ENCODE measurements at regions not wholly inside any gene's neighbourhood (a gene's known extent, or its start where the extent isn't known, plus 50 kb on each side); places are given as distances from the start of the nearest gene placed in this dataset.

DNA sequence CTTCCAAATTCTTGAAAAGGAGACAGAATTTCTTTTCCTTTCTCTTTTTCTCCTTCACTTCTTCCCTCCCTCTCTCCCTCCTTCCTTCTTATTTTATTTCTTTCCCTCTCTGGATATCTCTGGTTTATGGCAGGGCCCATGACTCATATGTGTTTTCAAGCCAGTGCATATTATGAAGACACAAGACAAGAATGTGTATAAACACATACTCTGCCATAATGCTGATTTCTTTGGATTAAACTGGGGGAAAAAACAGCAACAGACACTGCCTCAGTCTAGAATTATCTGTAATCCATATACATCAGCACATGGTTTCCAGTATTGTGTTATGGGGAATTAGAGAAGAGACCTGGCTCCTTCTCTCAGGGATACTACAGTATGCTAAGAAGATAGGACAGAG lies 82.8 kb upstream of the CPO start:
- POLR2A ChIA-PET (ENCODE audit: partially characterized antibody), result no interaction called here
- CTCF ChIA-PET (ENCODE audit: partially characterized antibody), result no interaction called here
- DNase-seq, result no peak
- Mint-ChIP-seq H3K4me3 (peak overlapping the region in 1 of 8 donors; percentile 5), H3K36me3 (no peaks in the 10 kb centered on the region), H3K27me3 (no peaks in the 10 kb centered on the region), H3K9me3 (peaks cover 0 to 2% (median 0%) of the 10 kb centered on the region in 8 donors), H3K27ac (no peak overlapping the region), H3K4me1 (peaks cover 16 to 20% (median 17%) of the 10 kb centered on the region in 4 donors)
- H3K4me3 ChIP-seq (ENCODE audit: low read length in 2 of 2), result no peak overlapping the region
- no peaks in the 10 kb centered on the region for H3K36me3 ChIP-seq (ENCODE audit: insufficient read depth, low read length)
- H3K9me3 ChIP-seq (ENCODE audit: control insufficient read depth in 1 of 2, low read length in 2 of 2), result no peaks in the 10 kb centered on the region
- peaks cover 15% of the 10 kb centered on the region for H3K4me1 ChIP-seq (ENCODE audit: insufficient read depth, low read length)
- no peak overlapping the region for H3K27ac ChIP-seq (ENCODE audit: low read depth, low read length)
- intact Hi-C loops (cut with micrococcal nuclease), result no loop called here
- H3K27me3 ChIP-seq (ENCODE audit: insufficient read depth, low read length), result no peaks in the 10 kb centered on the region

DNA sequence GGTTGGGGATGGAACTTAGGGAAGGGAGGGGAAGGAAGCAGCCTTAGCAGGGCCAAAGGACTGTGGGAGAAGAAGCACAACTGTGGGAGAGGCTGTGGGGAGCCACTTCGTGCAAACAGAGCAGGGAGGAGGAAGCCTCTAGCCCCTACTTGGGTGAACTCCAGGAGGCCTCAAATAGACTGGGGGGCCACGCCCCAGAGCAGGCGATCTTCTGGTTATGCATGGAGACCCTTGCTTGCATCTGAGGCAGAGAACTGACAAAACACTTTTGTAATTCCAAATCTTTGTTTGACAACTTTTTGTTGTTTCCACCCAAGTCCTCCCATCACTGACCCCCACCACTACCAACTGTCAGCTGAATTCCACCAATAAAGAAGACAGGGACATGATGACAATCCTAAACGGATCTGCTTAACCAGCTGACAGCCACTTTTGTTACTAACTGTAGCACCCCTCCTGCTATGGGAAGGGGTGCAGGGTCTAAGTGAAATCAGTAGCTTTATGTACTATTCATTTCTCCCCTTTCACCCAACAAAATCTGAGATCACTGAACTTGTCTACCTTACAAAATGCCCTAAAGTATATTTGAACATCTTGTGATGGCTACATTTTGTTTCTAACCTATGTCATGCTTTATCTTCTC lies 80.5 kb upstream of the CPO start:
- Histone ChIP-seq H3K4me1 (ENCODE audit: insufficient read depth, low read length) (peaks cover 15% of the 10 kb centered on the region), H3K4me3 (ENCODE audit: low read length in 2 of 2) (no peak overlapping the region), H3K9me3 (ENCODE audit: control insufficient read depth in 1 of 2, low read length in 2 of 2) (no peaks in the 10 kb centered on the region), H3K36me3 (ENCODE audit: insufficient read depth, low read length) (no peaks in the 10 kb centered on the region), H3K27me3 (ENCODE audit: insufficient read depth, low read length) (no peaks in the 10 kb centered on the region), H3K27ac (ENCODE audit: low read depth, low read length) (no peak overlapping the region)
- H3K4me1 Mint-ChIP-seq, result peaks cover 16 to 20% (median 17%) of the 10 kb centered on the region in 4 donors
- intact Hi-C loops (cut with micrococcal nuclease), result no loop called here
- peak overlapping the region; percentile 52 to 94 (median 90) for H3K27ac Mint-ChIP-seq
- no peak for DNase-seq
- ChIA-PET CTCF (ENCODE audit: partially characterized antibody) (no interaction called here), POLR2A (ENCODE audit: partially characterized antibody) (no interaction called here)
- no peaks in the 10 kb centered on the region for H3K27me3 Mint-ChIP-seq
- peaks cover 0 to 2% (median 0%) of the 10 kb centered on the region in 8 donors for H3K9me3 Mint-ChIP-seq
- H3K4me3 Mint-ChIP-seq, result peak overlapping the region; percentile 66 to 87 (median 79)
- no peaks in the 10 kb centered on the region for H3K36me3 Mint-ChIP-seq

DNA sequence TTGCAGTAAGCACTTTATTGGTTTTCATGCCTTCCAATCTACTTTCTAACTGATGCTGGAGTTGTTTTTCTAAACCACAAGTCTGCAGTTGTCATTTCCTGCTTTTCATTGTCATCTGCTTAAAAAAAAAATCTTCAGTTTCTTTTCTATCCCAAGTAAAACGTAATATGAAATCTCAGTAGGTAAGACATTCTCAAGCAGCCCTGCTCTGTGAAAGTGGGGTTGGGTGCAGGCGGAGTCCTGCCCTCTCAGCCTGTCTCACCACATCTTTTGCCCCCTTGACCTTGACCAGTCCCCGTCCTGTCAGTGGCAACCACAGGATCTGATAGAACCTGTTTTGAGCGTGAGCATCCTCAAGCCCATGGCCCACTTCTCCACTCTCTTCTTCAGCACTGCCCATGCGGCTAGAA lies 80.0 kb upstream of the CPO start:
- Histone ChIP-seq H3K27ac (ENCODE audit: low read depth, low read length) (no peak overlapping the region), H3K4me3 (ENCODE audit: low read length in 2 of 2) (no peak overlapping the region), H3K9me3 (ENCODE audit: control insufficient read depth in 1 of 2, low read length in 2 of 2) (no peaks in the 10 kb centered on the region), H3K27me3 (ENCODE audit: insufficient read depth, low read length) (no peaks in the 10 kb centered on the region), H3K4me1 (ENCODE audit: insufficient read depth, low read length) (peaks cover 15% of the 10 kb centered on the region), H3K36me3 (ENCODE audit: insufficient read depth, low read length) (no peaks in the 10 kb centered on the region)
- Mint-ChIP-seq H3K4me3 (peak overlapping the region; percentile 66 to 87 (median 79)), H3K36me3 (no peaks in the 10 kb centered on the region), H3K4me1 (peaks cover 16 to 20% (median 17%) of the 10 kb centered on the region in 4 donors), H3K9me3 (peaks cover 0 to 2% (median 0%) of the 10 kb centered on the region in 8 donors), H3K27ac (peak overlapping the region; percentile 52 to 94 (median 90)), H3K27me3 (no peaks in the 10 kb centered on the region)
- ChIA-PET CTCF (ENCODE audit: partially characterized antibody) (no interaction called here), POLR2A (ENCODE audit: partially characterized antibody) (no interaction called here)
- intact Hi-C loops (cut with micrococcal nuclease), result no loop called here
- DNase-seq, result peak in 4 of 5 donors; percentile 37 to 49 (median 42)

DNA sequence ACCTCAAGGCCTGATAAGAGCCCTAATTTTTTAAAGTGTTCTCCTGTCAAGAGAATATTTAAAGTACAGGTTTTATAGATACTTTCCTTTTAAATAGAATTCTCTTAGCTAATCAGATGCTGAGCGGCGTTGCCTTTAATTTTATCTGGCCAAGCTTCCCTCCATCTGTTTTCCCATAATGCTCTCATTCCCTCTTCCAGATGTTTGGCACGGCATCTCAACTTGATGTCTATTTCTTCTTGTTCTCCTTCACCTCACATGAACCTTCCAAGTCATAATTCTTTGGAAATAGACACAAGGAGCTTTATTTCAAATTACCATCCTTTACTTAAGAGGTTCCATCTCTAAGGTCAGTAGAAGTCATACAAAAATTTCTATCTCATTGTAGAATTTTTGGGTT lies 76.1 kb upstream of the CPO start:
- H3K27ac ChIP-seq (ENCODE audit: low read depth, low read length), result no peak overlapping the region
- H3K36me3 ChIP-seq (ENCODE audit: insufficient read depth, low read length), result no peaks in the 10 kb centered on the region
- no peaks in the 10 kb centered on the region for H3K27me3 ChIP-seq (ENCODE audit: insufficient read depth, low read length)
- no peaks in the 10 kb centered on the region for H3K9me3 ChIP-seq (ENCODE audit: control insufficient read depth in 1 of 2, low read length in 2 of 2)
- peaks cover 15% of the 10 kb centered on the region for H3K4me1 ChIP-seq (ENCODE audit: insufficient read depth, low read length)
- peaks cover 0 to 3% of the 10 kb centered on the region in 2 donors for H3K36me3 Mint-ChIP-seq
- H3K4me3 Mint-ChIP-seq, result no peak overlapping the region
- intact Hi-C loops (cut with micrococcal nuclease), result no loop called here
- H3K9me3 Mint-ChIP-seq, result peaks cover 0 to 2% (median 0%) of the 10 kb centered on the region in 8 donors
- peaks cover 16 to 18% (median 17%) of the 10 kb centered on the region in 4 donors for H3K4me1 Mint-ChIP-seq
- no peaks in the 10 kb centered on the region for H3K27me3 Mint-ChIP-seq
- H3K4me3 ChIP-seq (ENCODE audit: low read length in 2 of 2), result no peak overlapping the region
- CTCF ChIA-PET (ENCODE audit: partially characterized antibody), result no interaction called here
- no peak for DNase-seq
- POLR2A ChIA-PET (ENCODE audit: partially characterized antibody), result no interaction called here
- peak overlapping the region in 1 of 7 donors; percentile 28 for H3K27ac Mint-ChIP-seq

DNA sequence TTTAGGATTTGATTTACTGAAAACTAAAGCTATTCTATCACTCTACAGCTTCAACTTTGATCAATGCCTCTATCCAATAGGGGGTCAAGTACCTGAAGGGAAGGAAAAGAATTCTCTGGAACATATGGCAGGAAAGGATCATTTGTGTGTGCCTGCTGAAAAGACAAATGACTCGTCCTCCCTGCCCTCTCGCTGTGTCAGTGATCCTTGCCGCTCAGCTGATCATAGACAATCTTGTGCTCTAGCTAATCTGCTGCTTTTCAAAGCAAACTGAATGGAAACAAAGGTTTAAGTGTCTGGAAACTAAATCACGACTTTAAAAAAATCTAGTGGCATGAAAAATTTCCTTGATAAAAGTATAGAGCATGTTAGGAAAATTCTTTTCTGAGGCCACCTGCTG lies 75.6 kb upstream of the CPO start:
- H3K9me3 ChIP-seq (ENCODE audit: control insufficient read depth in 1 of 2, low read length in 2 of 2), result no peaks in the 10 kb centered on the region
- no peak for DNase-seq
- H3K4me3 ChIP-seq (ENCODE audit: low read length in 2 of 2), result no peak overlapping the region
- ChIA-PET CTCF (ENCODE audit: partially characterized antibody) (no interaction called here), POLR2A (ENCODE audit: partially characterized antibody) (no interaction called here)
- intact Hi-C loops (cut with micrococcal nuclease), result no loop called here
- H3K36me3 ChIP-seq (ENCODE audit: insufficient read depth, low read length), result no peaks in the 10 kb centered on the region
- peaks cover 10% of the 10 kb centered on the region for H3K4me1 ChIP-seq (ENCODE audit: insufficient read depth, low read length)
- H3K4me3 Mint-ChIP-seq, result no peak overlapping the region
- H3K4me1 Mint-ChIP-seq, result peaks cover 12 to 14% (median 13%) of the 10 kb centered on the region in 4 donors
- no peak overlapping the region for H3K27ac Mint-ChIP-seq
- no peak overlapping the region for H3K27ac ChIP-seq (ENCODE audit: low read depth, low read length)
- H3K9me3 Mint-ChIP-seq, result peaks cover 0 to 2% (median 0%) of the 10 kb centered on the region in 8 donors
- peaks cover 0 to 3% of the 10 kb centered on the region in 2 donors for H3K36me3 Mint-ChIP-seq
- H3K27me3 ChIP-seq (ENCODE audit: insufficient read depth, low read length), result no peaks in the 10 kb centered on the region
- no peaks in the 10 kb centered on the region for H3K27me3 Mint-ChIP-seq

DNA sequence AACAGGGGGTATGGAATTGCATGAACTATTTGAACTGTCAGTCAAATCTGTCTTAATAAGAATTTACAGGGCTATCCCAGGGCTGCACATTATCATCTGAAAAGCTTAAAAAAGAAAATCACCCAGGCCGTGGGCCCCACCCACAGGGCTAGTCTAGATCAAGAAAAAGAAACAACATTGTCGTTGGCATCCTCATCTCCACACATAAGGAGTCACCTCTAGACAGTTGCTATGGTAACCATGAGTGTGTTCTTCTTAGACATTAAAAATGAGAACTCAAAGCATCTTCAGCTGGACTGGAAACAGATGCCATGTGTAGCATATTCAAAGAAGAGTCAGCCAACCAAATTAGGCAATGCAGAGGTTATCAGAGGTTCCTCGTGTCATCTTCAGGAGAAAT lies 72.3 kb upstream of the CPO start:
- Mint-ChIP-seq H3K4me1 (no peaks in the 10 kb centered on the region), H3K27me3 (no peaks in the 10 kb centered on the region), H3K4me3 (no peak overlapping the region), H3K27ac (no peak overlapping the region), H3K9me3 (no peaks in the 10 kb centered on the region), H3K36me3 (peaks cover 0 to 3% of the 10 kb centered on the region in 2 donors)
- ChIA-PET POLR2A (ENCODE audit: partially characterized antibody) (no interaction called here), CTCF (ENCODE audit: partially characterized antibody) (no interaction called here)
- Histone ChIP-seq H3K27me3 (ENCODE audit: insufficient read depth, low read length) (no peaks in the 10 kb centered on the region), H3K4me3 (ENCODE audit: low read length in 2 of 2) (no peak overlapping the region), H3K4me1 (ENCODE audit: insufficient read depth, low read length) (no peaks in the 10 kb centered on the region), H3K36me3 (ENCODE audit: insufficient read depth, low read length) (no peaks in the 10 kb centered on the region), H3K9me3 (ENCODE audit: control insufficient read depth in 1 of 2, low read length in 2 of 2) (no peaks in the 10 kb centered on the region), H3K27ac (ENCODE audit: low read depth, low read length) (no peak overlapping the region)
- no peak for DNase-seq
- intact Hi-C loops (cut with micrococcal nuclease), result no loop called here

DNA sequence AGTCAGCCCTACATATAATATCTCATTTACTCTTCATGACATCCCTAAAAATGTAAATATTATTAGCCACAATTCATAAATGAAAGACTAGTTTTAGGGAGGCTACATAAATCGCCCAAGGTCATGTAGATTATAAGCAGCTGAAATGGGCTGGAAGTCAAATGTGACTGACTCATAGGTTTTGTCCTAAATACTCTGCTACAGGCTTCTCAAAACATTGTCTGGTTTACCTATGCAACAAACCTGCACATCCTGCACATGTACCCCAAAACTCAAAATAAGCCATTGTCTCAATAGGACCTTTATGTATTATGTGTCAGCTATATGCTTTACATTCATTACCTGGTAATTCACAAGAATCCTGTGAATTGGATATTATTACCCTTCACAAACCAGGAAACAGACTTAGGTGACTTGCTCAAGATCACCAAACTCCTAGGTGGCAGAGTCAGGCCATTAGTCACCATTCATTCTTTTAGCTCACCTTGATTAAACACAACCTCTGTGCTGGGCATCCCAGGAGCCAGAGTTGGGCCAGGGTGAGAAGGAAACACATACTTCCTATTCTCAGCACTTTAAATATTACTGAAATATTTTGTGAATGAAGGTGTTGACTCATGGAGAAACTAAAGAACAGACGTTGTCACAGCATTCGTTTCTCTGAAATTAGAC lies 69.4 kb upstream of the CPO start:
- Mint-ChIP-seq H3K36me3 (peaks cover 0 to 3% of the 10 kb centered on the region in 2 donors), H3K9me3 (peaks cover 0 to 4% (median 0%) of the 10 kb centered on the region in 8 donors), H3K4me1 (peaks cover 0 to 13% (median under 1%) of the 10 kb centered on the region in 4 donors), H3K27ac (no peak overlapping the region), H3K4me3 (no peak overlapping the region), H3K27me3 (peaks cover 0 to 2% of the 10 kb centered on the region in 2 donors)
- ChIA-PET POLR2A (ENCODE audit: partially characterized antibody) (no interaction called here), CTCF (ENCODE audit: partially characterized antibody) (no interaction called here)
- H3K4me1 ChIP-seq (ENCODE audit: insufficient read depth, low read length), result no peaks in the 10 kb centered on the region
- DNase-seq, result no peak
- H3K27ac ChIP-seq (ENCODE audit: low read depth, low read length), result no peak overlapping the region
- no peak overlapping the region for H3K4me3 ChIP-seq (ENCODE audit: low read length in 2 of 2)
- H3K36me3 ChIP-seq (ENCODE audit: insufficient read depth, low read length), result no peaks in the 10 kb centered on the region
- intact Hi-C loops (cut with micrococcal nuclease), result no loop called here
- H3K9me3 ChIP-seq (ENCODE audit: control insufficient read depth in 1 of 2, low read length in 2 of 2), result no peaks in the 10 kb centered on the region
- H3K27me3 ChIP-seq (ENCODE audit: insufficient read depth, low read length), result no peaks in the 10 kb centered on the region
